GM12878 (cell line): ENCODE measurements at regions not wholly inside any gene's neighbourhood (a gene's known extent, or its start where the extent isn't known, plus 50 kb on each side); places are given as distances from the start of the nearest gene placed in this dataset.

Experiments used
- ATAC-seq: fragments of 200-7000 bp; cut with Tn5 transposase; 3 replicates; pipeline ENCODE4 v1.9.1; 2020; ENCODE audit warnings: mild to moderate bottlenecking, moderate library complexity
- BruUV-seq: library from RNA; stranded (reverse); fragments of 400-500 nt; replicated peaks from 2 replicates; lab custom pipeline; 2021; lab: Mats Ljungman, UMichigan
- CTCF ChIA-PET: fragments of 300-600 bp; sonication (Branson Sonifier 250); formaldehyde crosslinking; extraction: SDS; loops from one replicate; lab custom pipeline; 2021; ENCODE audit warnings: inconsistent platforms; lab: Yijun Ruan, JAX
- POLR2A ChIA-PET: fragments of 350-600 bp; formaldehyde crosslinking; extraction: SDS; loops from one replicate; lab custom pipeline; 2021; ENCODE audit warnings: inconsistent platforms; lab: Charles Lee
- RAD21 ChIA-PET: fragments of 300-600 bp; sonication (Branson Sonifier 250); formaldehyde crosslinking; loops from one replicate; lab custom pipeline; 2023; ENCODE audit warnings: antibody characterized with exemption; ENCODE audit not compliant: unreplicated experiment; lab: Charles Lee
- SMC1A ChIA-PET: fragments of 300-600 bp; sonication (Branson Sonifier 250); formaldehyde crosslinking; loops from one replicate; lab custom pipeline; 2023; ENCODE audit not compliant: unreplicated experiment, uncharacterized antibody; lab: Charles Lee
- DNase-seq: peaks from one replicate; pipeline ENCODE4 v3.0.0-alpha.2; 2011; ENCODE audit warnings: low read depth, low spot score
- FAIRE-seq: peaks from 3 replicates; lab custom pipeline; 2011; peaks lifted over from hg19 to GRCh38; lab: Jason Lieb, UNC
- H2AFZ ChIP-seq: 2 replicates; pipeline ENCODE4 v1.6.0; 2011; ENCODE audit warnings: low read depth, low read length, control low read depth; ENCODE audit not compliant: control insufficient read depth
- H3K27ac ChIP-seq: 2 replicates; pipeline ENCODE4 v1.5.1; 2011; ENCODE audit warnings: control low read depth; ENCODE audit not compliant: control insufficient read depth, insufficient read depth
- H3K27me3 ChIP-seq, 2 experiments: replicated peaks in 1 of 2; 2 replicates each; pipeline versions ENCODE4 v1.6.0 to v1.6.1; 2011; ENCODE audit warnings: low read length in 1 of 2; ENCODE audit not compliant: control insufficient read depth in 2 of 2, insufficient read depth in 2 of 2
- H3K36me3 ChIP-seq, 2 experiments: 2 replicates each; pipeline ENCODE4 v1.5.1; 2011; ENCODE audit warnings: low read length in 1 of 2; ENCODE audit not compliant: control insufficient read depth in 2 of 2, insufficient read depth in 2 of 2
- H3K4me1 ChIP-seq: 2 replicates; pipeline ENCODE4 v1.6.1; 2011; ENCODE audit warnings: mild to moderate bottlenecking, low read length, moderate library complexity, mixed read lengths; ENCODE audit not compliant: control insufficient read depth, insufficient read depth
- H3K4me2 ChIP-seq: 2 replicates; pipeline ENCODE4 v1.6.0; 2011; ENCODE audit warnings: control low read depth; ENCODE audit not compliant: control insufficient read depth, insufficient read depth
- H3K4me3 ChIP-seq: fragments of 200-600 bp; sonication (generic); 2 replicates; pipeline ENCODE4 v1.5.1; 2016
- H3K79me2 ChIP-seq: 2 replicates; pipeline ENCODE4 v1.6.0; 2011; ENCODE audit warnings: low read length; ENCODE audit not compliant: control insufficient read depth, insufficient read depth
- H3K9ac ChIP-seq: 2 replicates; pipeline ENCODE4 v1.8.0; 2011; ENCODE audit warnings: low read length, control low read depth, mixed read lengths; ENCODE audit not compliant: control insufficient read depth, insufficient read depth
- H3K9me3 ChIP-seq: replicated peaks from 3 replicates; pipeline ENCODE4 v1.5.1; 2011; ENCODE audit warnings: mild to moderate bottlenecking, low read length; ENCODE audit not compliant: control insufficient read depth, insufficient read depth
- H4K20me1 ChIP-seq: 2 replicates; pipeline ENCODE4 v1.6.0; 2011; ENCODE audit not compliant: control insufficient read depth, insufficient read depth
- ATF7 ChIP-seq: fragments of 450-650 bp; IDR thresholded peaks from 2 replicates; pipeline ENCODE4 v1.6.1; 2016; ENCODE audit warnings: low read depth, mild to moderate bottlenecking
- FOXK2 ChIP-seq: fragments of 450-650 bp; IDR thresholded peaks from 2 replicates; pipeline ENCODE4 v1.6.1; 2017; ENCODE audit warnings: mild to moderate bottlenecking, moderate library complexity
- KLF5 ChIP-seq: fragments of 450-650 bp; IDR thresholded peaks from 2 replicates; pipeline ENCODE4 v1.6.1; 2014; ENCODE audit warnings: mild to moderate bottlenecking; ENCODE audit not compliant: partially characterized antibody
- MTA2 ChIP-seq: fragments of 450-650 bp; IDR thresholded peaks from 2 replicates; pipeline ENCODE4 v1.6.1; 2016; ENCODE audit warnings: low read depth, mild to moderate bottlenecking, moderate library complexity
- NFIC ChIP-seq: IDR thresholded peaks from 2 replicates; pipeline ENCODE4 v1.6.1; 2012; ENCODE audit warnings: low read depth, mild to moderate bottlenecking, inconsistent platforms, low read length, moderate library complexity
- POLR2A ChIP-seq: IDR thresholded peaks from 2 replicates; pipeline ENCODE4 v1.6.1; 2011; ENCODE audit warnings: low read depth, mild to moderate bottlenecking, low read length
- RBBP5 ChIP-seq: fragments of 200-600 bp; sonication (generic); conservative IDR thresholded peaks from 2 replicates; pipeline ENCODE4 v1.6.1; 2016
- SIN3A ChIP-seq: IDR thresholded peaks from 2 replicates; pipeline ENCODE4 v1.6.1; 2012; ENCODE audit warnings: low read depth, low read length, improper control_type of control experiment
- STAT1 ChIP-seq: fragments of 450-650 bp; conservative IDR thresholded peaks from 2 replicates; pipeline ENCODE4 v1.6.1; 2014; ENCODE audit warnings: antibody characterized with exemption, mild to moderate bottlenecking
- SUPT20H ChIP-seq: IDR thresholded peaks from 2 replicates; pipeline ENCODE4 v1.6.1; 2011; ENCODE audit warnings: low read depth, mild to moderate bottlenecking, low read length, moderate library complexity, borderline replicate concordance; ENCODE audit not compliant: control insufficient read depth
- SUZ12 ChIP-seq: fragments of 200-600 bp; sonication (generic); IDR thresholded peaks from one replicate; pipeline ENCODE4 v1.6.1; 2018; ENCODE audit warnings: antibody characterized with exemption, mild to moderate bottlenecking; ENCODE audit not compliant: unreplicated experiment
- ZNF384 ChIP-seq: IDR thresholded peaks from 2 replicates; pipeline ENCODE4 v1.6.1; 2012; ENCODE audit warnings: low read depth, mild to moderate bottlenecking, low read length, improper control_type of control experiment, borderline replicate concordance
- WGBS: methylation state at CpG from one replicate; pipeline ENCODE4 v1.1.6; 2016; ENCODE audit warnings: low lambda C conversion rate; ENCODE audit not compliant: insufficient replicate concordance, insufficient coverage; ENCODE audit errors: missing lambda C conversion rate; 5-methylcytosine and 5-hydroxymethylcytosine counted together
- in situ Hi-C: fragments of 300-500 bp; cut with MboI; formaldehyde crosslinking; loops from 9 replicates; pipeline ENCODE4 v1.14.3; 2018; ENCODE audit warnings: mixed read lengths
- intact Hi-C: fragments of 100-400 bp; cut with micrococcal nuclease; formaldehyde crosslinking; loops from one replicate; pipeline ENCODE4 v1.14.2; 2022; ENCODE audit not compliant: unreplicated experiment
- TF ChIP-seq, protein P1 (sequence below): IDR thresholded peaks from 2 replicates; pipeline ENCODE4 v1.6.1; 2011; ENCODE audit warnings: low read depth, low read length, improper control_type of control experiment, borderline replicate concordance
- TF ChIP-seq, protein P2 (sequence below): fragments of 450-650 bp; IDR thresholded peaks from 2 replicates; pipeline ENCODE4 v1.6.1; 2017; ENCODE audit warnings: mild to moderate bottlenecking, moderate library complexity

- no peak for DNase-seq
- TF ChIP-seq SUPT20H (no peak), SUZ12 (no peak)
- intact Hi-C loops: no loop called here
- POLR2A ChIA-PET: no interaction called here
- no peak overlapping the region for H2AFZ ChIP-seq
- no peaks in the 10 kb centered on the region for H3K27me3 ChIP-seq
- H3K9me3 ChIP-seq: no peaks in the 10 kb centered on the region; the same call in 2 of the 3 replicates
- no peak for ATAC-seq
- RAD21 ChIA-PET: no interaction called here
- CTCF ChIA-PET: no interaction called here
- H3K9ac ChIP-seq: no peak overlapping the region
- in situ Hi-C loops: no loop called here
- H3K27ac ChIP-seq: no peak overlapping the region
- no peaks in the 10 kb centered on the region for H3K79me2 ChIP-seq
- 48% methylated on average over 5 of the region's 5 CpGs for WGBS
- H3K4me1 ChIP-seq: no peaks in the 10 kb centered on the region
- H3K4me2 ChIP-seq: no peak overlapping the region
- H4K20me1 ChIP-seq: no peaks in the 10 kb centered on the region
- no peak overlapping the region for H3K4me3 ChIP-seq
- BruUV-seq: no TSS peak
- no peaks in the 10 kb centered on the region for H3K36me3 ChIP-seq
- SMC1A ChIA-PET: no interaction called here
- FAIRE-seq: no peak
These were observed 1466.0 kb downstream of the TBC1D22A start for GRCh38 chr22:48228468-48228867.

GRCh38 chr22:48227341-48228018, 1465.0 kb downstream of the TBC1D22A start:
- FAIRE-seq: no peak
- TF ChIP-seq POLR2A: no peak
- TF ChIP-seq KLF5: no peak
- TF ChIP-seq, protein P1, sequence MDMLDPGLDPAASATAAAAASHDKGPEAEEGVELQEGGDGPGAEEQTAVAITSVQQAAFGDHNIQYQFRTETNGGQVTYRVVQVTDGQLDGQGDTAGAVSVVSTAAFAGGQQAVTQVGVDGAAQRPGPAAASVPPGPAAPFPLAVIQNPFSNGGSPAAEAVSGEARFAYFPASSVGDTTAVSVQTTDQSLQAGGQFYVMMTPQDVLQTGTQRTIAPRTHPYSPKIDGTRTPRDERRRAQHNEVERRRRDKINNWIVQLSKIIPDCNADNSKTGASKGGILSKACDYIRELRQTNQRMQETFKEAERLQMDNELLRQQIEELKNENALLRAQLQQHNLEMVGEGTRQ: no peak
- TF ChIP-seq ZNF384: no peak
- TF ChIP-seq SIN3A: no peak
- no peak for TF ChIP-seq NFIC
- no peak for TF ChIP-seq FOXK2
- TF ChIP-seq RBBP5: no peak
- no peak for TF ChIP-seq MTA2
- no peak for TF ChIP-seq STAT1
- TF ChIP-seq, protein P2, sequence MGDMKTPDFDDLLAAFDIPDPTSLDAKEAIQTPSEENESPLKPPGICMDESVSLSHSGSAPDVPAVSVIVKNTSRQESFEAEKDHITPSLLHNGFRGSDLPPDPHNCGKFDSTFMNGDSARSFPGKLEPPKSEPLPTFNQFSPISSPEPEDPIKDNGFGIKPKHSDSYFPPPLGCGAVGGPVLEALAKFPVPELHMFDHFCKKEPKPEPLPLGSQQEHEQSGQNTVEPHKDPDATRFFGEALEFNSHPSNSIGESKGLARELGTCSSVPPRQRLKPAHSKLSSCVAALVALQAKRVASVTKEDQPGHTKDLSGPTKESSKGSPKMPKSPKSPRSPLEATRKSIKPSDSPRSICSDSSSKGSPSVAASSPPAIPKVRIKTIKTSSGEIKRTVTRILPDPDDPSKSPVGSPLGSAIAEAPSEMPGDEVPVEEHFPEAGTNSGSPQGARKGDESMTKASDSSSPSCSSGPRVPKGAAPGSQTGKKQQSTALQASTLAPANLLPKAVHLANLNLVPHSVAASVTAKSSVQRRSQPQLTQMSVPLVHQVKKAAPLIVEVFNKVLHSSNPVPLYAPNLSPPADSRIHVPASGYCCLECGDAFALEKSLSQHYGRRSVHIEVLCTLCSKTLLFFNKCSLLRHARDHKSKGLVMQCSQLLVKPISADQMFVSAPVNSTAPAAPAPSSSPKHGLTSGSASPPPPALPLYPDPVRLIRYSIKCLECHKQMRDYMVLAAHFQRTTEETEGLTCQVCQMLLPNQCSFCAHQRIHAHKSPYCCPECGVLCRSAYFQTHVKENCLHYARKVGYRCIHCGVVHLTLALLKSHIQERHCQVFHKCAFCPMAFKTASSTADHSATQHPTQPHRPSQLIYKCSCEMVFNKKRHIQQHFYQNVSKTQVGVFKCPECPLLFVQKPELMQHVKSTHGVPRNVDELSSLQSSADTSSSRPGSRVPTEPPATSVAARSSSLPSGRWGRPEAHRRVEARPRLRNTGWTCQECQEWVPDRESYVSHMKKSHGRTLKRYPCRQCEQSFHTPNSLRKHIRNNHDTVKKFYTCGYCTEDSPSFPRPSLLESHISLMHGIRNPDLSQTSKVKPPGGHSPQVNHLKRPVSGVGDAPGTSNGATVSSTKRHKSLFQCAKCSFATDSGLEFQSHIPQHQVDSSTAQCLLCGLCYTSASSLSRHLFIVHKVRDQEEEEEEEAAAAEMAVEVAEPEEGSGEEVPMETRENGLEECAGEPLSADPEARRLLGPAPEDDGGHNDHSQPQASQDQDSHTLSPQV: no peak
- no peak for TF ChIP-seq ATF7

More at GRCh38 chr22:48227341-48228018, 1465.0 kb downstream of the TBC1D22A start:
- H2AFZ ChIP-seq: no peak overlapping the region
- H3K4me3 ChIP-seq: no peak overlapping the region
- no peaks in the 10 kb centered on the region; the same call in 2 of the 3 replicates for H3K9me3 ChIP-seq
- ATAC-seq (no peak), DNase-seq (no peak)
- H3K27ac ChIP-seq: no peak overlapping the region
- BruUV-seq: no TSS peak
- H3K4me1 ChIP-seq: no peaks in the 10 kb centered on the region
- CTCF ChIA-PET: no interaction called here
- WGBS: 10% methylated on average over 4 of the region's 4 CpGs
- RAD21 ChIA-PET: no interaction called here
- in situ Hi-C loops: no loop called here
- no peaks in the 10 kb centered on the region for H4K20me1 ChIP-seq
- SMC1A ChIA-PET: no interaction called here
- H3K9ac ChIP-seq: no peak overlapping the region
- H3K27me3 ChIP-seq: no peaks in the 10 kb centered on the region
- no peak overlapping the region for H3K4me2 ChIP-seq
- no peaks in the 10 kb centered on the region for H3K36me3 ChIP-seq
- intact Hi-C loops: no loop called here
- H3K79me2 ChIP-seq: no peaks in the 10 kb centered on the region
- POLR2A ChIA-PET: no interaction called here
